IMR-90 (cell line): ENCODE measurements at regions not wholly inside any gene's neighbourhood (a gene's known extent, or its start where the extent isn't known, plus 50 kb on each side); places are given as distances from the start of the nearest gene placed in this dataset.

Experiments
- CEBPB ChIP-seq: IDR thresholded peaks from 2 replicates; pipeline ENCODE4 v1.6.1; 2012; ENCODE audit warnings: low read depth, low read length, improper control_type of control experiment
- MXI1 ChIP-seq: IDR thresholded peaks from 2 replicates; pipeline ENCODE4 v1.6.1; 2012; ENCODE audit warnings: low read depth, mild to moderate bottlenecking, low read length, moderate library complexity, borderline replicate concordance
- NFE2L2 ChIP-seq: fragments of 150-350 bp; IDR thresholded peaks from 2 replicates; pipeline ENCODE4 v1.6.1; 2016; ENCODE audit warnings: low read depth, mild to moderate bottlenecking, low read length
- POLR2A ChIP-seq: IDR thresholded peaks from 2 replicates; pipeline ENCODE4 v1.6.1; 2012; ENCODE audit warnings: mild to moderate bottlenecking, low read depth, low read length
- RAD21 ChIP-seq: IDR thresholded peaks from 2 replicates; pipeline ENCODE4 v1.6.1; 2012; ENCODE audit warnings: low read length, improper control_type of control experiment
- TF ChIP-seq, protein P1 (sequence below): conservative IDR thresholded peaks from 2 replicates; pipeline ENCODE4 v1.5.1; 2012; ENCODE audit warnings: mild to moderate bottlenecking, low read depth, low read length, improper control_type of control experiment

DNA sequence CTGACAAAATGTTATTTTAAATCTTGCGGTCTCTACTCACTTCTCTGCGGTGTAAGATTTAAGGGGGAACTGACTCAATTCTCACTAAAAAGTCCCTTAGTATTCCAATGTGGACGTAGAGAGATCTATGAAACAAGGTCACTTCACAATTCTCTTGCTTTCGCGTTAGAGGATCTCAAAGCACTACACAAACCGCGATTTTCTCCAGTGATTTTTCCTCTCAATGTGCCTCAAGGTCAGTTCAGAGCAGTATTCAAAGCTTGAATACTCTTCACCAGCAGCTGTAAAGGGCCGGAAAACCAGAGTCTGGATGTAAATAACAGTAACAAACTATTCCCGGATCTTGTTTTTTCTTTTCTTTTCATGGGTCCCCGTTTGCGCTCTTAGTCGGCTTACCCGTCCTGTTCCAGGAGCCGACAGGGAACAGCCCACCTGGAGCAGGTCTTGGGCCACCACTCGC is 128.2 kb downstream of the TMEM161B start:
- no peak for TF ChIP-seq MXI1
- no peak for TF ChIP-seq CEBPB
- TF ChIP-seq, protein P1, sequence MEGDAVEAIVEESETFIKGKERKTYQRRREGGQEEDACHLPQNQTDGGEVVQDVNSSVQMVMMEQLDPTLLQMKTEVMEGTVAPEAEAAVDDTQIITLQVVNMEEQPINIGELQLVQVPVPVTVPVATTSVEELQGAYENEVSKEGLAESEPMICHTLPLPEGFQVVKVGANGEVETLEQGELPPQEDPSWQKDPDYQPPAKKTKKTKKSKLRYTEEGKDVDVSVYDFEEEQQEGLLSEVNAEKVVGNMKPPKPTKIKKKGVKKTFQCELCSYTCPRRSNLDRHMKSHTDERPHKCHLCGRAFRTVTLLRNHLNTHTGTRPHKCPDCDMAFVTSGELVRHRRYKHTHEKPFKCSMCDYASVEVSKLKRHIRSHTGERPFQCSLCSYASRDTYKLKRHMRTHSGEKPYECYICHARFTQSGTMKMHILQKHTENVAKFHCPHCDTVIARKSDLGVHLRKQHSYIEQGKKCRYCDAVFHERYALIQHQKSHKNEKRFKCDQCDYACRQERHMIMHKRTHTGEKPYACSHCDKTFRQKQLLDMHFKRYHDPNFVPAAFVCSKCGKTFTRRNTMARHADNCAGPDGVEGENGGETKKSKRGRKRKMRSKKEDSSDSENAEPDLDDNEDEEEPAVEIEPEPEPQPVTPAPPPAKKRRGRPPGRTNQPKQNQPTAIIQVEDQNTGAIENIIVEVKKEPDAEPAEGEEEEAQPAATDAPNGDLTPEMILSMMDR = no peak
- TF ChIP-seq RAD21 = no peak
- TF ChIP-seq POLR2A = no peak
- TF ChIP-seq NFE2L2 = no peak
